Bronchial epithelial cell (primary cell): ENCODE measurements at regions not wholly inside any gene's neighbourhood (a gene's known extent, or its start where the extent isn't known, plus 50 kb on each side); places are given as distances from the start of the nearest gene placed in this dataset.
"Not testable (repeated sequence)": the region's sequence is repeated elsewhere in the genome, so short reads cannot be mapped to it uniquely, and the experiment has no call there.

Experiments used
- DNase-seq: peaks from one replicate; pipeline ENCODE4 v3.0.0-alpha.2; 2010; ENCODE audit warnings: low read depth
- FAIRE-seq: peaks from 2 replicates; lab custom pipeline; 2011; peaks lifted over from hg19 to GRCh38; lab: Jason Lieb, UNC
- H3K27me3 ChIP-seq: 2 replicates; pipeline ENCODE4 v1.5.1; 2011; ENCODE audit warnings: low read length; ENCODE audit not compliant: control insufficient read depth, insufficient read depth
- H3K36me3 ChIP-seq: 2 replicates; pipeline ENCODE4 v1.5.1; 2011; ENCODE audit warnings: low read length; ENCODE audit not compliant: control insufficient read depth, insufficient read depth
- H3K4me3 ChIP-seq: 2 replicates; pipeline ENCODE4 v1.5.1; 2011; ENCODE audit warnings: mild to moderate bottlenecking, low read depth, low read length, control low read depth

DNA sequence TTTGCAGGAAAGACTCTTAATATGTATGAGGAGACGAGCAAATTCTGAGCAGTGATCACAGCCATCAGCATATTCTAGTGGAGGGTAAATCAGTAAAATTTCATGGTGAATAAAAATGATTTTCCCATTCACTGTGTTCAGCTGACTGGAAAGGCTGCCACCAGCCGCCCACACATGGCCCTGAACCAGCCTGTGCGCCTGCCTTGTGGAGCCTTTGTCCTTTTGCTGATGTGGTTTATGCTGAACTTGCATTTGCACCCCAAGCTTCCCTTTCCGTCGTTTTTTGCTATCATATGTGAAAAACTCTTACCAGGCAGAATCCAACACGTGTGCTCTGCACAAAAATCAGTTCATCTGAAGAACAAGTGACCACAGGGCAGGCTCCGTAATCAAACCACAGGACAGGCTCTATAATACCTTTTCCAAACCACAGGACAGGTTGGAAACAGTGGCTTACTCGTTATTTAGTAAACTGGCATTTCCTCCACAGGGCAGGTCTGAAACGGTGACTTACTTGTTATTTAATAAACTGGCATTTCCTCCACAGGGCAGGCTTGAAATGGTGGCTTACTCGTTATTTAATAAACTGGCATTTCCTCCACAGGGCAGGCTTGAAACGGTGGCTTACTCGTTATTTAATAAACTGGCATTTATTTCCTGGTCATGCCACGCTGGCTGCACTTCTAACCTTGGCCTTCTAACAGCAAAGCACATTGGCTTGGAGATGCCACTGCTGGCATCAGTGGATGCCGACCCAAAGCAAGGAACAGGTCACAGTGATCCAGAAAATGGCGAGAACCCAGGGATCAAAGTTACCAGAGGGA, 58.4 kb upstream of the TNK2 start:
- not testable (repeated sequence) for FAIRE-seq, H3K4me3 ChIP-seq, H3K27me3 ChIP-seq
- peak; percentile 68 for DNase-seq
- peaks cover 11% of the 10 kb centered on the region for H3K36me3 ChIP-seq

GRCh38 chr3:195965217-195965616, 56.9 kb upstream of the TNK2 start:
- FAIRE-seq, H3K4me3 ChIP-seq, H3K36me3 ChIP-seq, DNase-seq, H3K27me3 ChIP-seq: not testable (repeated sequence)

GRCh38 chr3:195964318-195965107, 56.2 kb upstream of the TNK2 start:
- not testable (repeated sequence) for H3K36me3 ChIP-seq, H3K27me3 ChIP-seq, DNase-seq, FAIRE-seq, H3K4me3 ChIP-seq

GRCh38 chr3:195962222-195962621, 53.9 kb upstream of the TNK2 start:
- FAIRE-seq, H3K36me3 ChIP-seq, H3K27me3 ChIP-seq, DNase-seq, H3K4me3 ChIP-seq: not testable (repeated sequence)

GRCh38 chr3:195960971-195961775, 52.8 kb upstream of the TNK2 start:
- DNase-seq = peak; percentile 23
- not testable (repeated sequence) for H3K4me3 ChIP-seq, FAIRE-seq, H3K36me3 ChIP-seq, H3K27me3 ChIP-seq

GRCh38 chr3:195960164-195960563, 51.8 kb upstream of the TNK2 start:
- not testable (repeated sequence) for FAIRE-seq, H3K4me3 ChIP-seq, H3K36me3 ChIP-seq, DNase-seq, H3K27me3 ChIP-seq

DNA sequence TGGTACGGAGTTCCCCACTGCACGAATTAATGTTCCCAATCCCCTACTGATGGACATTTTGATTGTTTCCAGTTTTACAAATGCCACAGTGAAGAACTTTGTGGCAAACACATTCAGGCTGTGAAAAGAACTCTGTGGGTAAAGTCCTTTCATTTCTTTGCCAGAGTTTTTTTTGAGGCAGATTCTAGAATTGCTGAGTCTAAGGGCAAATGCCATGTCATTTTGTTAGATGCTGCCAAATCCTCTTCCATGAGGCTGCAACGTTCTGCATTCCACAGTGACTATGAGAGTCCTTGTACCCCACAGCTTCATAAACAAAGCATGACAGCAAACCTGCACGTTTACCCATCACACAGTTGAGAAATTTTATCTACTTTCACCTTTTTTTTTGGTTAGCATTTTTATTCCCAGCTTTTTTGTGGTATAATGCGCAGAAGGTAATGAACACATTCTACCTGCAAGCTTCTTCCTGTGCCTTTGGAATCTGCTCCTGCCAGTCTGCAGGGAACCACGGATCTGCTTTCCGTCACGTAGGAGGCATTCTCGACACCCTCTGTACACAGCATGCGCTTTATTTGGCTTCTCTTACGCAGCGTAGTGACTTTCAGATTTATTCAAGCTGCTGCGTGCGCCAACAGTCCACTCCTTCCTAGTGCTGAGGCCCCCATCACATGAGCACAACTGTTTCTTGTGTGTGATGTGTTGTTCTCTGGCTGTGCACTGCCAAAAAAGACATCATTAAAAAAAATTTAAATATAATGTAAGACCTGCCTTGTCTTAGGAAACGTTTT, 51.2 kb upstream of the TNK2 start:
- not testable (repeated sequence) for FAIRE-seq, H3K27me3 ChIP-seq, H3K36me3 ChIP-seq, H3K4me3 ChIP-seq, DNase-seq

DNA sequence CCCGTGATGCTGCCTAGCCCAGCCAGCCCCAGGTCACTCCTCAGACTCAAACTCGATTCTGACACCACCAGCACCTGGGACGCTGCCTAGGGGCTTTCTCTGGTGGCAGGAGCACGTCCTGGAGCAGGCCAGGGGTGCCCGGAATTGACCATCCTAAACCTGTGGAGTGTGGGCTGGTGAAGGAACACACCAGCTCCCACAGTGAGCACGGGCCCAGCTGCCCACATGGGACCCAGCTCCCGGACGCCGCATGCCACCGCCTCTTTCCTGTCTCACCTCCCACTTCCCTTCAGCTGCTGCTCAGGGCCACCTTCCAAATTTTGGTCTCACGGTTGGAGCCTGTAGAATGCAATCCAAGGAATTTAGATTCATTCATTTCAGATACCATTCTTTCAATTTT, 50.4 kb upstream of the TNK2 start:
- not testable (repeated sequence) for FAIRE-seq, H3K27me3 ChIP-seq, H3K4me3 ChIP-seq, DNase-seq, H3K36me3 ChIP-seq
